Stimulated activated CD4-positive, alpha-beta T cell treated with anti-CD3 and anti-CD28 coated beads, Interleukin-1b, Interleukin-23, amount 100 ng/mL, for 4 hours (primary cell): ENCODE measurements at regions not wholly inside any gene's neighbourhood (a gene's known extent, or its start where the extent isn't known, plus 50 kb on each side); places are given as distances from the start of the nearest gene placed in this dataset.
"Not testable (repeated sequence)": the region's sequence is repeated elsewhere in the genome, so short reads cannot be mapped to it uniquely, and the experiment has no call there.

Source experiments
- DNase-seq, 2 donors: peaks; one replicate each; pipeline ENCODE4 v3.0.0-alpha.2; 2020; ENCODE audit warnings: low read depth in 2 of 2

- DNase-seq, result no peak
These were observed 153.6 kb downstream of the SHANK2 start for GRCh38 chr11:71098776-71099175.

- DNase-seq, result no peak
These were observed 154.7 kb downstream of the SHANK2 start for GRCh38 chr11:71097506-71098240.

GRCh38 chr11:71096751-71097388 lies 155.5 kb downstream of the SHANK2 start:
- DNase-seq, result no peak

- no peak for DNase-seq
These were observed 157.0 kb downstream of the SHANK2 start for GRCh38 chr11:71095294-71095850.

GRCh38 chr11:71094296-71095077 lies 157.9 kb downstream of the SHANK2 start:
- DNase-seq, result no peak

GRCh38 chr11:71093783-71094182 lies 158.6 kb downstream of the SHANK2 start:
- DNase-seq, result no peak

- DNase-seq, result no peak
These were observed 160.7 kb downstream of the SHANK2 start for GRCh38 chr11:71091506-71092265.

GRCh38 chr11:71089571-71089970 lies 162.8 kb downstream of the SHANK2 start:
- no peak for DNase-seq

- DNase-seq, result not testable (repeated sequence)
These were observed 163.8 kb downstream of the SHANK2 start for GRCh38 chr11:71088314-71089215.

- DNase-seq, result no peak
These were observed 165.6 kb downstream of the SHANK2 start for GRCh38 chr11:71086687-71087258.

GRCh38 chr11:71084306-71085012 lies 167.9 kb downstream of the SHANK2 start:
- no peak for DNase-seq

GRCh38 chr11:71083105-71083504 lies 169.3 kb downstream of the SHANK2 start:
- DNase-seq, result no peak

- no peak for DNase-seq
These were observed 169.9 kb downstream of the SHANK2 start for GRCh38 chr11:71082454-71082853.

GRCh38 chr11:71081704-71082230 lies 170.6 kb downstream of the SHANK2 start:
- DNase-seq, result no peak

- DNase-seq, result peak in 1 of 2 donors; percentile 15
These were observed 171.9 kb downstream of the SHANK2 start for GRCh38 chr11:71080239-71081097.

GRCh38 chr11:71079795-71080194 lies 172.6 kb downstream of the SHANK2 start:
- DNase-seq, result no peak

- no peak for DNase-seq
These were observed 173.9 kb downstream of the SHANK2 start for GRCh38 chr11:71078482-71078881.
